ENCODE measurements at regions not wholly inside any gene's neighbourhood (a gene's known extent, or its start where the extent isn't known, plus 50 kb on each side); places are given as distances from the start of the nearest gene placed in this dataset.

- Histone ChIP-seq H3K36me3 (ENCODE audit: control insufficient read depth in 2 of 2, insufficient read depth in 2 of 2, low read length in 2 of 2) (no peaks in the 10 kb centered on the region), H3K4me3 (ENCODE audit: low read length in 2 of 2) (no peak overlapping the region)
Observed at GRCh38 chr6:112785408-112785807, 438.3 kb downstream of the RFPL4B start.

GRCh38 chr6:112786801-112787200 is 439.7 kb downstream of the RFPL4B start:
- Histone ChIP-seq H3K4me3 (ENCODE audit: low read length in 2 of 2) (no peak overlapping the region), H3K27ac (ENCODE audit: low read length) (no peak overlapping the region), H3K36me3 (ENCODE audit: control insufficient read depth in 2 of 2, insufficient read depth in 2 of 2, low read length in 2 of 2) (no peaks in the 10 kb centered on the region), H3K27me3 (ENCODE audit: control insufficient read depth in 1 of 2, insufficient read depth in 2 of 2, low read length in 2 of 2) (no peaks in the 10 kb centered on the region), H3K4me1 (ENCODE audit: control insufficient read depth, insufficient read depth, low read length) (no peaks in the 10 kb centered on the region), H3K9ac (ENCODE audit: low read length in 2 of 2) (no peak overlapping the region), H3K9me3 (ENCODE audit: control insufficient read depth in 2 of 2, low read length in 2 of 2) (no peaks in the 10 kb centered on the region)

More at GRCh38 chr6:112785408-112785807, 438.3 kb downstream of the RFPL4B start:
- H3K9ac ChIP-seq (ENCODE audit: low read length in 2 of 2), result no peak overlapping the region
- H3K27ac ChIP-seq (ENCODE audit: low read length), result no peak overlapping the region
- no peaks in the 10 kb centered on the region for H3K4me1 ChIP-seq (ENCODE audit: control insufficient read depth, insufficient read depth, low read length)
- no peaks in the 10 kb centered on the region for H3K27me3 ChIP-seq (ENCODE audit: control insufficient read depth in 1 of 2, insufficient read depth in 2 of 2, low read length in 2 of 2)
- no peaks in the 10 kb centered on the region for H3K9me3 ChIP-seq (ENCODE audit: control insufficient read depth in 2 of 2, low read length in 2 of 2)

GRCh38 chr6:112787371-112787770 is 440.2 kb downstream of the RFPL4B start:
- Histone ChIP-seq H3K27ac (ENCODE audit: low read length) (no peak overlapping the region), H3K36me3 (ENCODE audit: control insufficient read depth in 2 of 2, insufficient read depth in 2 of 2, low read length in 2 of 2) (no peaks in the 10 kb centered on the region), H3K9ac (ENCODE audit: low read length in 2 of 2) (no peak overlapping the region), H3K4me3 (ENCODE audit: low read length in 2 of 2) (no peak overlapping the region), H3K9me3 (ENCODE audit: control insufficient read depth in 2 of 2, low read length in 2 of 2) (no peaks in the 10 kb centered on the region), H3K27me3 (ENCODE audit: control insufficient read depth in 1 of 2, insufficient read depth in 2 of 2, low read length in 2 of 2) (no peaks in the 10 kb centered on the region), H3K4me1 (ENCODE audit: control insufficient read depth, insufficient read depth, low read length) (no peaks in the 10 kb centered on the region)

- no peaks in the 10 kb centered on the region for H3K36me3 ChIP-seq (ENCODE audit: control insufficient read depth in 2 of 2, insufficient read depth in 2 of 2, low read length in 2 of 2)
- H3K4me1 ChIP-seq (ENCODE audit: control insufficient read depth, insufficient read depth, low read length), result no peaks in the 10 kb centered on the region
- H3K9me3 ChIP-seq (ENCODE audit: control insufficient read depth in 2 of 2, low read length in 2 of 2), result no peaks in the 10 kb centered on the region
- no peak overlapping the region for H3K27ac ChIP-seq (ENCODE audit: low read length)
- H3K27me3 ChIP-seq (ENCODE audit: control insufficient read depth in 1 of 2, insufficient read depth in 2 of 2, low read length in 2 of 2), result no peaks in the 10 kb centered on the region
- no peak overlapping the region for H3K4me3 ChIP-seq (ENCODE audit: low read length in 2 of 2)
- no peak overlapping the region for H3K9ac ChIP-seq (ENCODE audit: low read length in 2 of 2)
Observed at GRCh38 chr6:112795316-112795715, 448.2 kb downstream of the RFPL4B start.

GRCh38 chr6:112796712-112797111 is 449.6 kb downstream of the RFPL4B start:
- Histone ChIP-seq H3K27me3 (ENCODE audit: control insufficient read depth in 1 of 2, insufficient read depth in 2 of 2, low read length in 2 of 2) (no peaks in the 10 kb centered on the region), H3K27ac (ENCODE audit: low read length) (no peak overlapping the region), H3K4me1 (ENCODE audit: control insufficient read depth, insufficient read depth, low read length) (no peaks in the 10 kb centered on the region), H3K4me3 (ENCODE audit: low read length in 2 of 2) (no peak overlapping the region), H3K9ac (ENCODE audit: low read length in 2 of 2) (no peak overlapping the region), H3K36me3 (ENCODE audit: control insufficient read depth in 2 of 2, insufficient read depth in 2 of 2, low read length in 2 of 2) (no peaks in the 10 kb centered on the region), H3K9me3 (ENCODE audit: control insufficient read depth in 2 of 2, low read length in 2 of 2) (no peaks in the 10 kb centered on the region)

GRCh38 chr6:112799889-112800288 is 452.8 kb downstream of the RFPL4B start:
- Histone ChIP-seq H3K4me1 (ENCODE audit: control insufficient read depth, insufficient read depth, low read length) (no peaks in the 10 kb centered on the region), H3K27me3 (ENCODE audit: control insufficient read depth in 1 of 2, insufficient read depth in 2 of 2, low read length in 2 of 2) (no peaks in the 10 kb centered on the region), H3K4me3 (ENCODE audit: low read length in 2 of 2) (no peak overlapping the region), H3K9me3 (ENCODE audit: control insufficient read depth in 2 of 2, low read length in 2 of 2) (no peaks in the 10 kb centered on the region), H3K36me3 (ENCODE audit: control insufficient read depth in 2 of 2, insufficient read depth in 2 of 2, low read length in 2 of 2) (no peaks in the 10 kb centered on the region), H3K27ac (ENCODE audit: low read length) (no peak overlapping the region), H3K9ac (ENCODE audit: low read length in 2 of 2) (no peak overlapping the region)

GRCh38 chr6:112800439-112800838 is 453.3 kb downstream of the RFPL4B start:
- H3K9ac ChIP-seq (ENCODE audit: low read length in 2 of 2), result no peak overlapping the region
- no peaks in the 10 kb centered on the region for H3K27me3 ChIP-seq (ENCODE audit: control insufficient read depth in 1 of 2, insufficient read depth in 2 of 2, low read length in 2 of 2)
- H3K4me3 ChIP-seq (ENCODE audit: low read length in 2 of 2), result no peak overlapping the region
- no peaks in the 10 kb centered on the region for H3K9me3 ChIP-seq (ENCODE audit: control insufficient read depth in 2 of 2, low read length in 2 of 2)
- no peaks in the 10 kb centered on the region for H3K36me3 ChIP-seq (ENCODE audit: control insufficient read depth in 2 of 2, insufficient read depth in 2 of 2, low read length in 2 of 2)
- no peaks in the 10 kb centered on the region for H3K4me1 ChIP-seq (ENCODE audit: control insufficient read depth, insufficient read depth, low read length)
- H3K27ac ChIP-seq (ENCODE audit: low read length), result no peak overlapping the region

GRCh38 chr6:112800916-112801315 is 453.8 kb downstream of the RFPL4B start:
- no peaks in the 10 kb centered on the region for H3K36me3 ChIP-seq (ENCODE audit: control insufficient read depth in 2 of 2, insufficient read depth in 2 of 2, low read length in 2 of 2)
- no peaks in the 10 kb centered on the region for H3K4me1 ChIP-seq (ENCODE audit: control insufficient read depth, insufficient read depth, low read length)
- H3K9me3 ChIP-seq (ENCODE audit: control insufficient read depth in 2 of 2, low read length in 2 of 2), result no peaks in the 10 kb centered on the region
- no peak overlapping the region for H3K27ac ChIP-seq (ENCODE audit: low read length)
- H3K27me3 ChIP-seq (ENCODE audit: control insufficient read depth in 1 of 2, insufficient read depth in 2 of 2, low read length in 2 of 2), result no peaks in the 10 kb centered on the region
- no peak overlapping the region for H3K9ac ChIP-seq (ENCODE audit: low read length in 2 of 2)
- no peak overlapping the region for H3K4me3 ChIP-seq (ENCODE audit: low read length in 2 of 2)

GRCh38 chr6:112801468-112802080 is 454.4 kb downstream of the RFPL4B start:
- Histone ChIP-seq H3K9ac (ENCODE audit: low read length in 2 of 2) (no peak overlapping the region), H3K9me3 (ENCODE audit: control insufficient read depth in 2 of 2, low read length in 2 of 2) (no peaks in the 10 kb centered on the region), H3K4me1 (ENCODE audit: control insufficient read depth, insufficient read depth, low read length) (no peaks in the 10 kb centered on the region), H3K4me3 (ENCODE audit: low read length in 2 of 2) (no peak overlapping the region), H3K36me3 (ENCODE audit: control insufficient read depth in 2 of 2, insufficient read depth in 2 of 2, low read length in 2 of 2) (no peaks in the 10 kb centered on the region), H3K27me3 (ENCODE audit: control insufficient read depth in 1 of 2, insufficient read depth in 2 of 2, low read length in 2 of 2) (no peaks in the 10 kb centered on the region), H3K27ac (ENCODE audit: low read length) (no peak overlapping the region)

- H3K36me3 ChIP-seq (ENCODE audit: control insufficient read depth in 2 of 2, insufficient read depth in 2 of 2, low read length in 2 of 2), result no peaks in the 10 kb centered on the region
- no peak overlapping the region for H3K27ac ChIP-seq (ENCODE audit: low read length)
- H3K9ac ChIP-seq (ENCODE audit: low read length in 2 of 2), result no peak overlapping the region
- H3K27me3 ChIP-seq (ENCODE audit: control insufficient read depth in 1 of 2, insufficient read depth in 2 of 2, low read length in 2 of 2), result no peaks in the 10 kb centered on the region
- H3K4me1 ChIP-seq (ENCODE audit: control insufficient read depth, insufficient read depth, low read length), result no peaks in the 10 kb centered on the region
- H3K4me3 ChIP-seq (ENCODE audit: low read length in 2 of 2), result no peak overlapping the region
- no peaks in the 10 kb centered on the region for H3K9me3 ChIP-seq (ENCODE audit: control insufficient read depth in 2 of 2, low read length in 2 of 2)
Observed at GRCh38 chr6:112802144-112802543, 455.0 kb downstream of the RFPL4B start.

GRCh38 chr6:112804638-112805330 is 457.7 kb downstream of the RFPL4B start:
- Histone ChIP-seq H3K9ac (ENCODE audit: low read length in 2 of 2) (no peak overlapping the region), H3K27me3 (ENCODE audit: control insufficient read depth in 1 of 2, insufficient read depth in 2 of 2, low read length in 2 of 2) (no peaks in the 10 kb centered on the region), H3K4me1 (ENCODE audit: control insufficient read depth, insufficient read depth, low read length) (no peaks in the 10 kb centered on the region)

More at GRCh38 chr6:112804638-112805330, 457.7 kb downstream of the RFPL4B start:
- no peaks in the 10 kb centered on the region for H3K36me3 ChIP-seq (ENCODE audit: control insufficient read depth in 2 of 2, insufficient read depth in 2 of 2, low read length in 2 of 2)
- no peaks in the 10 kb centered on the region for H3K9me3 ChIP-seq (ENCODE audit: control insufficient read depth in 2 of 2, low read length in 2 of 2)
- no peak overlapping the region for H3K27ac ChIP-seq (ENCODE audit: low read length)
- H3K4me3 ChIP-seq (ENCODE audit: low read length in 2 of 2), result no peak overlapping the region
